ENCODE measurements at regions not wholly inside any gene's neighbourhood (a gene's known extent, or its start where the extent isn't known, plus 50 kb on each side); places are given as distances from the start of the nearest gene placed in this dataset.

DNA sequence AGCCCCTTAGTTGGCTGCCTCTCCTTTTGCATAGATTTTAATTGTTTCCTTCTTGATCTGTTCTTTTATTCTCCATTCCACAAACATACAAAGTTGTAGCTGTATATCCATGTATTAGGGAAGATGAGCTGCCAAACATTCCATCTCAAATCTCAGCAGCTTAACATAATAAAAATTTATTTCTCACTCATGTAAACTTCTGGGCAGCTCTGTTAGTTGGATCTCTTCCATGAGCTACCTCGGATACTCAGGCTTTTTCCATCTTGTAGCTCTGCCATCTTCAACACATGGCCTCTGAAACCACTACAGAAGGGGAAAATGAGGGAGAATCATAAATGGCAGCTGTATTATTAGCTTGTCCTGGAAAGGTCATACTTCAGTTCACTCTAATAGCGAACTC, 149.4 kb upstream of the BMP2 start:
- TF ChIP-seq, protein P1, sequence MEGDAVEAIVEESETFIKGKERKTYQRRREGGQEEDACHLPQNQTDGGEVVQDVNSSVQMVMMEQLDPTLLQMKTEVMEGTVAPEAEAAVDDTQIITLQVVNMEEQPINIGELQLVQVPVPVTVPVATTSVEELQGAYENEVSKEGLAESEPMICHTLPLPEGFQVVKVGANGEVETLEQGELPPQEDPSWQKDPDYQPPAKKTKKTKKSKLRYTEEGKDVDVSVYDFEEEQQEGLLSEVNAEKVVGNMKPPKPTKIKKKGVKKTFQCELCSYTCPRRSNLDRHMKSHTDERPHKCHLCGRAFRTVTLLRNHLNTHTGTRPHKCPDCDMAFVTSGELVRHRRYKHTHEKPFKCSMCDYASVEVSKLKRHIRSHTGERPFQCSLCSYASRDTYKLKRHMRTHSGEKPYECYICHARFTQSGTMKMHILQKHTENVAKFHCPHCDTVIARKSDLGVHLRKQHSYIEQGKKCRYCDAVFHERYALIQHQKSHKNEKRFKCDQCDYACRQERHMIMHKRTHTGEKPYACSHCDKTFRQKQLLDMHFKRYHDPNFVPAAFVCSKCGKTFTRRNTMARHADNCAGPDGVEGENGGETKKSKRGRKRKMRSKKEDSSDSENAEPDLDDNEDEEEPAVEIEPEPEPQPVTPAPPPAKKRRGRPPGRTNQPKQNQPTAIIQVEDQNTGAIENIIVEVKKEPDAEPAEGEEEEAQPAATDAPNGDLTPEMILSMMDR (IDR thresholded peaks at IDR 0.05; ENCODE audit: low read depth, low read length) = no peak
- TF ChIP-seq EZH2phosphoT487 (IDR thresholded peaks at IDR 0.05; ENCODE audit: low read depth) = no peak
